HL-60 (cell line): ENCODE measurements at regions not wholly inside any gene's neighbourhood (a gene's known extent, or its start where the extent isn't known, plus 50 kb on each side); places are given as distances from the start of the nearest gene placed in this dataset.

Experiments
- DNase-seq, 2 experiments: peaks; one replicate each; pipeline ENCODE4 v3.0.0-alpha.2; 2010 to 2020; ENCODE audit warnings: low read depth in 1 of 2, low spot score in 1 of 2
- H3K27ac ChIP-seq: fragments of 250-450 bp; sonication (Bioruptor Pico); replicated peaks from 2 replicates; pipeline ENCODE4 v1.5.1; 2020; ENCODE audit warnings: mild to moderate bottlenecking, moderate library complexity
- H3K27me3 ChIP-seq: fragments of 250-450 bp; sonication (Bioruptor Pico); 2 replicates; pipeline ENCODE4 v1.5.1; 2021; ENCODE audit warnings: mild to moderate bottlenecking, moderate library complexity; ENCODE audit not compliant: insufficient read depth, poor library complexity, severe bottlenecking
- H3K4me3 ChIP-seq: replicated peaks from 2 replicates; pipeline ENCODE4 v1.5.1; 2011; ENCODE audit warnings: mild to moderate bottlenecking, control low read depth, low read length; ENCODE audit not compliant: insufficient read depth
- CTCF ChIP-seq: IDR thresholded peaks from one replicate; pipeline ENCODE4 v1.5.1; 2011; ENCODE audit warnings: low read length, control low read depth, inconsistent platforms; ENCODE audit not compliant: insufficient read depth
- GABPA ChIP-seq: IDR thresholded peaks from 2 replicates; pipeline ENCODE4 v1.6.1; 2012; ENCODE audit warnings: low read depth
- POLR2AphosphoS5 ChIP-seq: IDR thresholded peaks from 2 replicates; pipeline ENCODE4 v1.6.1; 2012; ENCODE audit warnings: low read depth
- REST ChIP-seq: IDR thresholded peaks from 2 replicates; pipeline ENCODE4 v1.6.1; 2012; ENCODE audit warnings: low read depth; ENCODE audit not compliant: insufficient replicate concordance
- SPI1 ChIP-seq: IDR thresholded peaks from 2 replicates; pipeline ENCODE4 v1.6.1; 2012; ENCODE audit warnings: low read depth, mild to moderate bottlenecking, borderline replicate concordance

GRCh38 chr16:79679334-79679733, 78.8 kb upstream of the MAF start:
- Histone ChIP-seq H3K4me3 (no peak overlapping the region), H3K27me3 (no peaks in the 10 kb centered on the region), H3K27ac (no peak overlapping the region)
- DNase-seq = no peak
- no peak for TF ChIP-seq SPI1
- TF ChIP-seq GABPA = no peak
- no peak for TF ChIP-seq REST
- no peak for TF ChIP-seq POLR2AphosphoS5
- TF ChIP-seq CTCF = no peak

GRCh38 chr16:79677799-79678530, 77.4 kb upstream of the MAF start:
- no peak for DNase-seq
- H3K27me3 ChIP-seq = no peaks in the 10 kb centered on the region
- H3K4me3 ChIP-seq = no peak overlapping the region
- TF ChIP-seq GABPA = no peak
- TF ChIP-seq CTCF = no peak
- TF ChIP-seq REST = no peak
- no peak for TF ChIP-seq POLR2AphosphoS5
- TF ChIP-seq SPI1 = no peak
- H3K27ac ChIP-seq = no peak overlapping the region

GRCh38 chr16:79673635-79674034, 73.1 kb upstream of the MAF start:
- TF ChIP-seq CTCF (no peak), GABPA (no peak), SPI1 (no peak), POLR2AphosphoS5 (no peak), REST (no peak)
- Histone ChIP-seq H3K4me3 (no peak overlapping the region), H3K27me3 (no peaks in the 10 kb centered on the region), H3K27ac (no peak overlapping the region)
- DNase-seq = no peak
